Panc1 (cell line): ENCODE measurements at regions not wholly inside any gene's neighbourhood (a gene's known extent, or its start where the extent isn't known, plus 50 kb on each side); places are given as distances from the start of the nearest gene placed in this dataset.

Source experiments
- ATAC-seq: fragments of 200-7000 bp; cut with Tn5 transposase; 2 replicates; pipeline ENCODE4 v1.9.1; 2020; ENCODE audit warnings: mild to moderate bottlenecking, moderate library complexity
- BruUV-seq: library from RNA; stranded (reverse); fragments of 400-500 nt; replicated peaks from 2 replicates; lab custom pipeline; 2021; lab: Mats Ljungman, UMichigan
- CTCF ChIA-PET: fragments of 300-600 bp; sonication (Branson Sonifier 250); formaldehyde crosslinking; loops from one replicate; lab custom pipeline; 2022; ENCODE audit warnings: antibody characterized with exemption; lab: Charles Lee
- POLR2A ChIA-PET: fragments of 300-600 bp; sonication (Branson Sonifier 250); formaldehyde crosslinking; loops from one replicate; lab custom pipeline; 2022; ENCODE audit warnings: antibody characterized with exemption; lab: Charles Lee
- DNase-seq: peaks from one replicate; pipeline ENCODE4 v3.0.0-alpha.2; 2010; ENCODE audit warnings: low read depth, low spot score
- H3K27ac ChIP-seq: 2 replicates; pipeline ENCODE4 v1.5.1; 2011; ENCODE audit warnings: mild to moderate bottlenecking, low read length, inconsistent platforms
- H3K27me3 ChIP-seq: fragments of 200-500 bp; sonication (Bioruptor generic); 2 replicates; pipeline ENCODE4 v1.6.0; 2014; ENCODE audit warnings: low read length, inconsistent platforms; ENCODE audit not compliant: control insufficient read depth, insufficient read depth
- H3K36me3 ChIP-seq: fragments of 200-500 bp; sonication (Bioruptor generic); 2 replicates; pipeline ENCODE4 v1.5.1; 2014; ENCODE audit warnings: inconsistent platforms, mild to moderate bottlenecking, low read length, moderate library complexity; ENCODE audit not compliant: control insufficient read depth, insufficient read depth
- H3K4me1 ChIP-seq: 2 replicates; pipeline ENCODE4 v1.5.1; 2011; ENCODE audit warnings: inconsistent platforms, mild to moderate bottlenecking, low read length, moderate library complexity; ENCODE audit not compliant: control insufficient read depth, insufficient read depth
- H3K4me3 ChIP-seq, 2 experiments: 2 replicates each; pipeline ENCODE4 v1.5.1; 2011 to 2012; ENCODE audit warnings: low read depth in 2 of 2, low read length in 2 of 2, mild to moderate bottlenecking in 2 of 2, inconsistent platforms in 1 of 2, moderate library complexity in 1 of 2
- H3K9me3 ChIP-seq: fragments of 200-500 bp; sonication (Bioruptor generic); 2 replicates; pipeline ENCODE4 v1.5.1; 2014; ENCODE audit warnings: low read depth, mild to moderate bottlenecking, inconsistent platforms, low read length, moderate library complexity; ENCODE audit not compliant: control insufficient read depth, insufficient read depth
- POLR2AphosphoS5 ChIP-seq: IDR thresholded peaks from 2 replicates; pipeline ENCODE4 v1.6.1; 2012; ENCODE audit warnings: mild to moderate bottlenecking, low read depth, low read length, moderate library complexity
- SIN3A ChIP-seq: IDR thresholded peaks from 2 replicates; pipeline ENCODE4 v1.6.1; 2012; ENCODE audit warnings: low read depth, mild to moderate bottlenecking, low read length, moderate library complexity, borderline replicate concordance; ENCODE audit not compliant: insufficient read depth
- TCF7L2 ChIP-seq: IDR thresholded peaks from 2 replicates; pipeline ENCODE4 v1.6.1; 2011; ENCODE audit warnings: mild to moderate bottlenecking, low read depth, low read length, inconsistent platforms
- in situ Hi-C: cut with HindIII; loops from 2 replicates; pipeline ENCODE4 v1.10.0; 2016; ENCODE audit warnings: low sequenced_read_pairs, low pct_unique_long_range_greater_than_20kb
- intact Hi-C: fragments of 100-400 bp; cut with micrococcal nuclease; formaldehyde crosslinking; loops from one replicate; pipeline ENCODE4 v1.10.0; 2022; ENCODE audit not compliant: unreplicated experiment
- TF ChIP-seq, protein P1 (sequence below), 2 experiments: IDR thresholded peaks; 2 replicates each; pipeline ENCODE4 v1.6.1; 2011 to 2012; ENCODE audit warnings: low read depth in 2 of 2, control low read depth in 1 of 2, low read length in 1 of 2, mild to moderate bottlenecking in 1 of 2, moderate library complexity in 1 of 2; ENCODE audit not compliant: insufficient read depth in 1 of 2
- TF ChIP-seq, protein P2 (sequence below): fragments of 450-650 bp; IDR thresholded peaks from 2 replicates; pipeline ENCODE4 v1.5.1; 2017; ENCODE audit warnings: mild to moderate bottlenecking

DNA sequence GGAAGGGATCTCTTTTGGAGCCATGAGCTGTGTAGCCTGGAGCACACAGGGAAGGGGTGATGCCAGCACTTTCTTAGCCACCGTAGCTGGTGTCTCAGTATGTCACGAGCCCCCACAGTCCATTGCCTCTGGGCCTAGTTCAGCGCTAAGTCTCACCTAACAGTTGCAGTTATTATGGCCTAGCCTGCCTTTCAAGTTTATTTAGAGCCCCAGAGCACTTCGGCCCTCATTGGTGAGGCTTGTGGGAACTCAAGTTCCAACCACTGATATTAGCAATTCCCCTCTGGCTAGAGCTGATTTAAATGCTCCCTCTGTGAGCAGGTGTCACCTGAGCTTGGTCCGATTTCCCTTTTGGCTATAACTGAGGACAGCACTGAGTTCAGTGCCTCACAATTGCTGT lies 388.4 kb upstream of the MAOA start:
- DNase-seq (no peak), ATAC-seq (no peak)
- POLR2A ChIA-PET = no interaction called here
- no peaks in the 10 kb centered on the region for H3K36me3 ChIP-seq
- no peak overlapping the region for H3K27ac ChIP-seq
- CTCF ChIA-PET = no interaction called here
- H3K9me3 ChIP-seq = no peaks in the 10 kb centered on the region
- intact Hi-C loops = no loop called here
- H3K4me1 ChIP-seq = no peaks in the 10 kb centered on the region
- no peaks in the 10 kb centered on the region for H3K27me3 ChIP-seq
- TF ChIP-seq, protein P1, sequence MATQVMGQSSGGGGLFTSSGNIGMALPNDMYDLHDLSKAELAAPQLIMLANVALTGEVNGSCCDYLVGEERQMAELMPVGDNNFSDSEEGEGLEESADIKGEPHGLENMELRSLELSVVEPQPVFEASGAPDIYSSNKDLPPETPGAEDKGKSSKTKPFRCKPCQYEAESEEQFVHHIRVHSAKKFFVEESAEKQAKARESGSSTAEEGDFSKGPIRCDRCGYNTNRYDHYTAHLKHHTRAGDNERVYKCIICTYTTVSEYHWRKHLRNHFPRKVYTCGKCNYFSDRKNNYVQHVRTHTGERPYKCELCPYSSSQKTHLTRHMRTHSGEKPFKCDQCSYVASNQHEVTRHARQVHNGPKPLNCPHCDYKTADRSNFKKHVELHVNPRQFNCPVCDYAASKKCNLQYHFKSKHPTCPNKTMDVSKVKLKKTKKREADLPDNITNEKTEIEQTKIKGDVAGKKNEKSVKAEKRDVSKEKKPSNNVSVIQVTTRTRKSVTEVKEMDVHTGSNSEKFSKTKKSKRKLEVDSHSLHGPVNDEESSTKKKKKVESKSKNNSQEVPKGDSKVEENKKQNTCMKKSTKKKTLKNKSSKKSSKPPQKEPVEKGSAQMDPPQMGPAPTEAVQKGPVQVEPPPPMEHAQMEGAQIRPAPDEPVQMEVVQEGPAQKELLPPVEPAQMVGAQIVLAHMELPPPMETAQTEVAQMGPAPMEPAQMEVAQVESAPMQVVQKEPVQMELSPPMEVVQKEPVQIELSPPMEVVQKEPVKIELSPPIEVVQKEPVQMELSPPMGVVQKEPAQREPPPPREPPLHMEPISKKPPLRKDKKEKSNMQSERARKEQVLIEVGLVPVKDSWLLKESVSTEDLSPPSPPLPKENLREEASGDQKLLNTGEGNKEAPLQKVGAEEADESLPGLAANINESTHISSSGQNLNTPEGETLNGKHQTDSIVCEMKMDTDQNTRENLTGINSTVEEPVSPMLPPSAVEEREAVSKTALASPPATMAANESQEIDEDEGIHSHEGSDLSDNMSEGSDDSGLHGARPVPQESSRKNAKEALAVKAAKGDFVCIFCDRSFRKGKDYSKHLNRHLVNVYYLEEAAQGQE (IDR thresholded peaks at IDR 0.05; ENCODE audit: insufficient read depth in 1 of 2, low read depth in 2 of 2, low read length in 1 of 2) = no peak
- no peak for TF ChIP-seq SIN3A
- TF ChIP-seq, protein P2, sequence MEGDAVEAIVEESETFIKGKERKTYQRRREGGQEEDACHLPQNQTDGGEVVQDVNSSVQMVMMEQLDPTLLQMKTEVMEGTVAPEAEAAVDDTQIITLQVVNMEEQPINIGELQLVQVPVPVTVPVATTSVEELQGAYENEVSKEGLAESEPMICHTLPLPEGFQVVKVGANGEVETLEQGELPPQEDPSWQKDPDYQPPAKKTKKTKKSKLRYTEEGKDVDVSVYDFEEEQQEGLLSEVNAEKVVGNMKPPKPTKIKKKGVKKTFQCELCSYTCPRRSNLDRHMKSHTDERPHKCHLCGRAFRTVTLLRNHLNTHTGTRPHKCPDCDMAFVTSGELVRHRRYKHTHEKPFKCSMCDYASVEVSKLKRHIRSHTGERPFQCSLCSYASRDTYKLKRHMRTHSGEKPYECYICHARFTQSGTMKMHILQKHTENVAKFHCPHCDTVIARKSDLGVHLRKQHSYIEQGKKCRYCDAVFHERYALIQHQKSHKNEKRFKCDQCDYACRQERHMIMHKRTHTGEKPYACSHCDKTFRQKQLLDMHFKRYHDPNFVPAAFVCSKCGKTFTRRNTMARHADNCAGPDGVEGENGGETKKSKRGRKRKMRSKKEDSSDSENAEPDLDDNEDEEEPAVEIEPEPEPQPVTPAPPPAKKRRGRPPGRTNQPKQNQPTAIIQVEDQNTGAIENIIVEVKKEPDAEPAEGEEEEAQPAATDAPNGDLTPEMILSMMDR = no peak
- no peak for TF ChIP-seq TCF7L2
- no peak for TF ChIP-seq POLR2AphosphoS5
- BruUV-seq = no TSS peak
- in situ Hi-C loops = no loop called here
- no peak overlapping the region for H3K4me3 ChIP-seq

DNA sequence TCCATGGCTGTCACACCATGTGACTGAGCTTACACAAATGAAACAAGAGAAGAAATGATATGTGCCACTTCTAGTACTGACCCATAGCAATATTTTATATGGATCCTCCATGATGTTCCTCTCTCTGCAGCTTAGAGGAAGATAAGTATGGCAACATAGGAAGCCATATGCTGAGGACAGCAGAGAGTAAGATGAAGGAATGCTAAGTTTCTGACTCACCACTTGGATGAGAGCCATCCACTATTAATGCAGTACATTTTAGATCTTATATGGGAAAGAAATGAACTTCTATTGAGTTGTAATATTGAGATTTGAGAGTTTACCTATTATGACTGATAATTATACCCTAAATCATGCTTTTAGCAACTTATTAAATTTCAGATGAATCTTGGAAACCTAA lies 386.9 kb upstream of the MAOA start:
- no peak overlapping the region for H3K27ac ChIP-seq
- ChIA-PET CTCF (no interaction called here), POLR2A (no interaction called here)
- BruUV-seq = no TSS peak
- no peaks in the 10 kb centered on the region for H3K4me1 ChIP-seq
- H3K27me3 ChIP-seq = no peaks in the 10 kb centered on the region
- no peak for DNase-seq
- in situ Hi-C loops = no loop called here
- no peak for TF ChIP-seq POLR2AphosphoS5
- TF ChIP-seq, protein P1 (IDR thresholded peaks at IDR 0.05; ENCODE audit: insufficient read depth in 1 of 2, low read depth in 2 of 2, low read length in 1 of 2) = no peak
- TF ChIP-seq TCF7L2 = no peak
- TF ChIP-seq, protein P2 = no peak
- TF ChIP-seq SIN3A = no peak
- intact Hi-C loops = no loop called here
- no peaks in the 10 kb centered on the region for H3K36me3 ChIP-seq
- no peak for ATAC-seq
- H3K4me3 ChIP-seq = no peak overlapping the region
- no peaks in the 10 kb centered on the region for H3K9me3 ChIP-seq
